Endothelial cell of umbilical vein (primary cell): ENCODE measurements at regions not wholly inside any gene's neighbourhood (a gene's known extent, or its start where the extent isn't known, plus 50 kb on each side); places are given as distances from the start of the nearest gene placed in this dataset.

Experiments used
- BruUV-seq: library from RNA; stranded (reverse); fragments of 400-500 nt; replicated peaks from 2 replicates; lab custom pipeline; 2021; lab: Mats Ljungman, UMichigan
- CTCF ChIA-PET: fragments of 300-600, 350-600 bp; sonication (Branson Sonifier 250); formaldehyde crosslinking; loops from one replicate; lab custom pipeline; 2021; ENCODE audit warnings: antibody characterized with exemption, inconsistent platforms; lab: Charles Lee
- POLR2A ChIA-PET: fragments of 300-600, 350-600 bp; sonication (Branson Sonifier 250); formaldehyde crosslinking; loops from one replicate; lab custom pipeline; 2021; ENCODE audit warnings: antibody characterized with exemption, inconsistent platforms; lab: Charles Lee
- DNase-seq: peaks from one replicate; pipeline ENCODE4 v3.0.0-alpha.2; 2011; ENCODE audit warnings: low read depth, low spot score
- FAIRE-seq: peaks from 2 replicates; lab custom pipeline; 2011; peaks lifted over from hg19 to GRCh38; lab: Jason Lieb, UNC
- H2AFZ ChIP-seq: 2 replicates; pipeline ENCODE4 v1.6.0; 2012; ENCODE audit warnings: low read depth, low read length, control low read depth, inconsistent platforms
- H3K27ac ChIP-seq: 2 replicates; pipeline ENCODE4 v1.5.1; 2011; ENCODE audit warnings: low read depth, mild to moderate bottlenecking, control low read depth, low read length, moderate library complexity; ENCODE audit not compliant: insufficient read depth
- H3K27me3 ChIP-seq, 2 experiments: 2 replicates each; pipeline versions ENCODE4 v1.6.0 to v1.6.1; 2011; ENCODE audit warnings: low read length in 2 of 2, mixed read lengths in 1 of 2; ENCODE audit not compliant: control insufficient read depth in 2 of 2, insufficient read depth in 2 of 2
- H3K36me3 ChIP-seq, 2 experiments: 2 replicates in 1 of 2; 3 replicates in 1 of 2; pipeline ENCODE4 v1.5.1; 2011; ENCODE audit warnings: low read length in 2 of 2, mild to moderate bottlenecking in 1 of 2, moderate library complexity in 1 of 2; ENCODE audit not compliant: control insufficient read depth in 2 of 2, insufficient read depth in 2 of 2; ENCODE audit errors: extremely low read depth in 1 of 2
- H3K4me1 ChIP-seq: 3 replicates; pipeline ENCODE4 v1.5.1; 2011; ENCODE audit warnings: mild to moderate bottlenecking, low read length; ENCODE audit not compliant: control insufficient read depth, insufficient read depth; ENCODE audit errors: extremely low read depth
- H3K4me2 ChIP-seq: 2 replicates; pipeline ENCODE4 v1.6.1; 2011; ENCODE audit warnings: low read length, control low read depth, mixed read lengths; ENCODE audit not compliant: insufficient read depth
- H3K4me3 ChIP-seq, 3 experiments: fragments of 200-600 bp in 1 of 3; sonication (generic), shearing (Covaris generic) in 1 of 3; replicated peaks in 1 of 3; 2 replicates each; pipeline ENCODE4 v1.5.1; 2011 to 2016; ENCODE audit warnings: control low read depth in 3 of 3, low read length in 3 of 3, mild to moderate bottlenecking in 2 of 3, inconsistent platforms in 1 of 3, low read depth in 1 of 3, moderate library complexity in 1 of 3; ENCODE audit not compliant: insufficient read depth in 1 of 3
- H3K79me2 ChIP-seq: 2 replicates; pipeline ENCODE4 v1.6.0; 2012; ENCODE audit warnings: low read length, inconsistent platforms; ENCODE audit not compliant: control insufficient read depth, insufficient read depth
- H3K9ac ChIP-seq: replicated peaks from 2 replicates; pipeline ENCODE3; 2011; ENCODE audit warnings: low read length, control low read depth; ENCODE audit not compliant: insufficient read depth; ENCODE audit errors: extremely low read depth
- H3K9me1 ChIP-seq: replicated peaks from 3 replicates; pipeline ENCODE4 v1.6.0; 2011; ENCODE audit warnings: mild to moderate bottlenecking, low read length; ENCODE audit not compliant: control insufficient read depth, insufficient read depth; ENCODE audit errors: extremely low read depth
- H3K9me3 ChIP-seq: replicated peaks from 2 replicates; pipeline ENCODE4 v1.5.1; 2012; ENCODE audit warnings: low read length, inconsistent platforms; ENCODE audit not compliant: control insufficient read depth, insufficient read depth
- H4K20me1 ChIP-seq: replicated peaks from 2 replicates; pipeline ENCODE3; 2011; ENCODE audit warnings: mild to moderate bottlenecking, low read length; ENCODE audit not compliant: control insufficient read depth, insufficient read depth; ENCODE audit errors: extremely low read depth
- EZH2 ChIP-seq: IDR thresholded peaks from 2 replicates; pipeline ENCODE4 v1.6.1; 2012; ENCODE audit warnings: borderline replicate concordance, low read depth, mild to moderate bottlenecking, moderate library complexity, low read length, inconsistent platforms; ENCODE audit not compliant: severe bottlenecking
- FOS ChIP-seq: IDR thresholded peaks from 2 replicates; pipeline ENCODE4 v1.6.1; 2011; ENCODE audit warnings: mild to moderate bottlenecking, low read length, moderate library complexity, borderline replicate concordance; ENCODE audit not compliant: insufficient read depth
- GATA2 ChIP-seq: IDR thresholded peaks from 2 replicates; pipeline ENCODE4 v1.7.0; 2011; ENCODE audit warnings: low read depth, mild to moderate bottlenecking, moderate library complexity, mixed read lengths, low read length; ENCODE audit not compliant: insufficient read length, insufficient read depth
- JUN ChIP-seq: IDR thresholded peaks from 2 replicates; pipeline ENCODE4 v1.6.1; 2011; ENCODE audit warnings: borderline replicate concordance, low read depth; ENCODE audit not compliant: insufficient read length, insufficient read depth
- MYC ChIP-seq: IDR thresholded peaks from one replicate; pipeline ENCODE4 v1.6.1; 2011; ENCODE audit warnings: mild to moderate bottlenecking, low read depth, low read length
- POLR2A ChIP-seq: IDR thresholded peaks from 2 replicates; pipeline ENCODE4 v1.6.1; 2012; ENCODE audit warnings: low read depth, mild to moderate bottlenecking, control low read depth, low read length
- dilution Hi-C: fragments of 300-500 bp; cut with MboI; formaldehyde crosslinking; loops from one replicate; pipeline ENCODE4 v1.15.0; 2019; ENCODE audit warnings: low sequenced_read_pairs; ENCODE audit not compliant: extremely low pct_ligation_motif_present
- intact Hi-C: fragments of 100-400 bp; cut with micrococcal nuclease; formaldehyde crosslinking; loops from one replicate; pipeline ENCODE4 v1.10.0; 2022
- TF ChIP-seq, protein P1 (sequence below), 2 donors: IDR thresholded peaks; 1 replicate in 1 of 2; 2 replicates in 1 of 2; pipeline ENCODE4 v1.5.1; 2011; ENCODE audit warnings: low read length in 2 of 2, mild to moderate bottlenecking in 2 of 2, moderate library complexity in 2 of 2, control low read depth in 1 of 2, inconsistent platforms in 1 of 2, low read depth in 1 of 2; ENCODE audit not compliant: insufficient read depth in 1 of 2; ENCODE audit errors: extremely low read depth in 1 of 2

DNA sequence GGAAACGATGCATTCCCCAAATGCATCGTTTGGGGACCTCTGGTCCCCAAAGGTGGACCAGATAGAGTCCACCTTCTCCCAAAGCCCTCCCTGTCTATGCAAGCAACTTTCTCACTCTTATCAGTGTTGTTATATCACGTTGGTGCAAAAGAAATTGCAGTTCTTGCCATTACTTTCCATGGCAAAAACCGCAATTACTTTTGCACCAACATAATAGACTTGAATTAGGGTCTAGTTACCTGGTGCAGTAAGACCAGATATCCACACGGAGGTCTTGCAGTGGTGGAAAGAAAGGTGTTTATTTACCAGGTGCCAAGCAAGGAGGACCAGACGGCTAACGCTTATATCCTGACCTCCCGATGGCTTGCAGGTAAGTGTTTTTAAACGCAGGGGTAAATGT, 129.0 kb downstream of the MIAT start:
- DNase-seq (no peak), FAIRE-seq (no peak)
- H3K27ac ChIP-seq, result no peak overlapping the region
- H3K79me2 ChIP-seq, result no peaks in the 10 kb centered on the region
- H3K4me2 ChIP-seq, result no peak overlapping the region
- TF ChIP-seq, protein P1, sequence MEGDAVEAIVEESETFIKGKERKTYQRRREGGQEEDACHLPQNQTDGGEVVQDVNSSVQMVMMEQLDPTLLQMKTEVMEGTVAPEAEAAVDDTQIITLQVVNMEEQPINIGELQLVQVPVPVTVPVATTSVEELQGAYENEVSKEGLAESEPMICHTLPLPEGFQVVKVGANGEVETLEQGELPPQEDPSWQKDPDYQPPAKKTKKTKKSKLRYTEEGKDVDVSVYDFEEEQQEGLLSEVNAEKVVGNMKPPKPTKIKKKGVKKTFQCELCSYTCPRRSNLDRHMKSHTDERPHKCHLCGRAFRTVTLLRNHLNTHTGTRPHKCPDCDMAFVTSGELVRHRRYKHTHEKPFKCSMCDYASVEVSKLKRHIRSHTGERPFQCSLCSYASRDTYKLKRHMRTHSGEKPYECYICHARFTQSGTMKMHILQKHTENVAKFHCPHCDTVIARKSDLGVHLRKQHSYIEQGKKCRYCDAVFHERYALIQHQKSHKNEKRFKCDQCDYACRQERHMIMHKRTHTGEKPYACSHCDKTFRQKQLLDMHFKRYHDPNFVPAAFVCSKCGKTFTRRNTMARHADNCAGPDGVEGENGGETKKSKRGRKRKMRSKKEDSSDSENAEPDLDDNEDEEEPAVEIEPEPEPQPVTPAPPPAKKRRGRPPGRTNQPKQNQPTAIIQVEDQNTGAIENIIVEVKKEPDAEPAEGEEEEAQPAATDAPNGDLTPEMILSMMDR (IDR thresholded peaks at IDR 0.05; ENCODE audit: extremely low read depth in 1 of 2, insufficient read depth in 1 of 2, low read depth in 1 of 2, low read length in 2 of 2), result no peak
- no peak for TF ChIP-seq JUN
- TF ChIP-seq POLR2A, result no peak
- TF ChIP-seq FOS, result no peak
- TF ChIP-seq EZH2, result no peak
- BruUV-seq, result no TSS peak
- H3K36me3 ChIP-seq, result no peaks in the 10 kb centered on the region
- no peaks in the 10 kb centered on the region for H3K4me1 ChIP-seq
- no peaks in the 10 kb centered on the region for H4K20me1 ChIP-seq
- H2AFZ ChIP-seq, result no peak overlapping the region
- no peaks in the 10 kb centered on the region for H3K9me3 ChIP-seq
- dilution Hi-C loops (no loop called here), intact Hi-C loops (no loop called here)
- ChIA-PET CTCF (no interaction called here), POLR2A (no interaction called here)
- no peak overlapping the region for H3K9ac ChIP-seq
- H3K27me3 ChIP-seq, result no peaks in the 10 kb centered on the region
- no peaks in the 10 kb centered on the region for H3K9me1 ChIP-seq
- no peak overlapping the region for H3K4me3 ChIP-seq

DNA sequence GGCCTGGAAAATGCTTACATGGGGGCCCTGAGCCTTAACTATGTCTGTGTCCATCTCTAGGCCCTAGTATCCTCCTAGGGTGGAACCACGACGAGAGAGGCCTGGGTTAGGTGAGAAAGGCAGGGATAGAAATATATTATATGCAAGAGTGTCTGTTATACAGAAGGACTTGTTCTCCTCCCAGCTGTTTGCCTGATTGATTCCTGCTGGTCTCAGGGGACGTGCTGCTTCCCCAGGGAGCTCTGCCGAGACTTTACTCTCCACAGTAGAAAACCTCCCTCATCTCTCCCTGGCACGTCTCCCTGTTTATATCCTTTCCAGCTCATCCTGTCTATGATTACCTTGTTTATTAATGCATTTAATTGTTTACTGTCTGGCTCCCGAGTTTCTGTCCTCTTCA, 132.6 kb downstream of the MIAT start:
- CTCF ChIA-PET, result no interaction called here

More for the DNA sequence above, 132.6 kb downstream of the MIAT start:
- no peak for DNase-seq
- Histone ChIP-seq H3K9me3 (no peaks in the 10 kb centered on the region), H3K4me1 (no peaks in the 10 kb centered on the region), H3K4me3 (no peak overlapping the region), H3K36me3 (no peaks in the 10 kb centered on the region), H4K20me1 (no peaks in the 10 kb centered on the region), H3K9me1 (no peaks in the 10 kb centered on the region), H3K27me3 (no peaks in the 10 kb centered on the region), H3K27ac (no peak overlapping the region), H2AFZ (no peak overlapping the region), H3K9ac (no peak overlapping the region), H3K79me2 (no peaks in the 10 kb centered on the region), H3K4me2 (no peak overlapping the region)
- no TSS peak for BruUV-seq
- intact Hi-C loops, result no loop called here
- TF ChIP-seq JUN (no peak), FOS (no peak), POLR2A (no peak), GATA2 (no peak), MYC (no peak)
- TF ChIP-seq, protein P1 (IDR thresholded peaks at IDR 0.05; ENCODE audit: extremely low read depth in 1 of 2, insufficient read depth in 1 of 2, low read depth in 1 of 2, low read length in 2 of 2), result no peak
- POLR2A ChIA-PET, result no interaction called here
- no peak for FAIRE-seq
- dilution Hi-C loops, result no loop called here
